Left ventricle myocardium inferior (tissue), 1 donor: ENCODE measurements at regions not wholly inside any gene's neighbourhood (a gene's known extent, or its start where the extent isn't known, plus 50 kb on each side); places are given as distances from the start of the nearest gene placed in this dataset.

ENCODE experiments used
- DNase-seq: peaks from one replicate; pipeline ENCODE4 v3.0.0-alpha.2; 2020
- H3K27ac ChIP-seq: fragments of 200-600 bp; replicated peaks from 2 replicates; pipeline ENCODE4 v1.8.0; 2021
- H3K27me3 ChIP-seq: fragments of 200-600 bp; 2 replicates; pipeline ENCODE4 v1.8.0; 2021; ENCODE audit warnings: low read depth
- H3K36me3 ChIP-seq: fragments of 200-600 bp; 2 replicates; pipeline ENCODE4 v1.8.0; 2021
- H3K4me1 ChIP-seq: fragments of 200-600 bp; 2 replicates; pipeline ENCODE4 v1.8.0; 2021
- H3K4me3 ChIP-seq: fragments of 200-600 bp; 2 replicates; pipeline ENCODE4 v1.8.0; 2021; ENCODE audit warnings: mild to moderate bottlenecking, moderate library complexity
- H3K9me3 ChIP-seq: fragments of 200-600 bp; replicated peaks from 2 replicates; pipeline ENCODE4 v1.8.0; 2021
- intact Hi-C: fragments of 100-400 bp; cut with micrococcal nuclease; formaldehyde crosslinking; loops from one replicate; pipeline ENCODE4 v1.11.0; 2022
- TF ChIP-seq, protein P1 (sequence below): fragments of 200-600 bp; IDR thresholded peaks from 2 replicates; pipeline ENCODE4 v1.8.0; 2021; ENCODE audit warnings: antibody characterized with exemption, mild to moderate bottlenecking, borderline replicate concordance
- donor health status: DM: no; HTN: yes; CAD: no; lungs with severe emphysema.

DNA sequence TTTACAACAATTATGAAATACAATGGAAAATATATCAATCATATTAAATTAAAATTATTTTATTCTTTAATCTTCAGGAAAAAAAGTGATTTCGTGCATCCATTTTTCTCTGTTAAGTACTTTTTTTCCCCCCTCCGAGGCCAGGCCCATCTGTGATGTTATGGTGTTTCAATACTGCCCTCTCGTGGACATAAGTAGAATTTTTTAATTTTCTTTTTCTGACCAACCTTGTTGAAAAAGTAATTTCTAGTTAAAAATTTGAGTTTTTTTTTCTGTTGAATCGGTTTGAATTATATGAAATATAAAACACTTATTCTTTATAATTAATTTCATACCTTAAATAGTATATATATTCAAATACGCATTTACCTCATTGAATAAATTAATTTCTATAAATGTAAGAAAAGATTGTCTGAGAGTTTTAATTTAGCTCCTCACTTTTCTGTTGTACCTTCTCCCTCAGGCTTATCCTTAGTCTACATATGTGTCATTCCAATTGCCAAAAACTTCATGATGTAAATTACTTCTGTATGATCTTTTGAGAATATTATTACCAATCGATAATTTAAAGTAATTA, 175.8 kb upstream of the TECRL start:
- H3K9me3 ChIP-seq: peaks cover 12% of the 10 kb centered on the region
- no peak for DNase-seq

DNA sequence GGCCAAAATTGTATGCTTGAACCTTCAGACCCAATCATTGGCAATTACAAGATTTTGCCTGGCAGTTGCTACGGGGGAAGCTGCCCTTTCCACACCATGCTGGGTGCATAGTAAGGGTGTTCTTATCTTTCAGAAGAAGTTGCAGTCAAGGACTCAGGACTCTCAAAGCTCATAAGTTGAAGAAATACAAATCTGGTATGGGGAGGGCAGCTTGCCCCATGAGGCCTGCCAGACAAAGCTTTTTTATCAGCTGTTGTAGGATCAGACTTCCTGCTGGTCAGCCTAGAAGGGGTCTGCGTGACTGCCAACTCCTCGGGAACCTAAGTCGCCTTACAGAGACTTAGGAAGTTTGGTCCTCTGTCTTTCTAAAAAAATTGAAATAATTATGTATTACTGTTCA, 174.9 kb upstream of the TECRL start:
- H3K36me3 ChIP-seq: no peaks in the 10 kb centered on the region
- H3K4me3 ChIP-seq: no peak overlapping the region
- intact Hi-C loops: no loop called here
- no peak for DNase-seq
- H3K4me1 ChIP-seq: no peaks in the 10 kb centered on the region
- no peak overlapping the region for H3K27ac ChIP-seq
- no peaks in the 10 kb centered on the region for H3K27me3 ChIP-seq
- peaks cover 3% of the 10 kb centered on the region for H3K9me3 ChIP-seq
- TF ChIP-seq, protein P1, sequence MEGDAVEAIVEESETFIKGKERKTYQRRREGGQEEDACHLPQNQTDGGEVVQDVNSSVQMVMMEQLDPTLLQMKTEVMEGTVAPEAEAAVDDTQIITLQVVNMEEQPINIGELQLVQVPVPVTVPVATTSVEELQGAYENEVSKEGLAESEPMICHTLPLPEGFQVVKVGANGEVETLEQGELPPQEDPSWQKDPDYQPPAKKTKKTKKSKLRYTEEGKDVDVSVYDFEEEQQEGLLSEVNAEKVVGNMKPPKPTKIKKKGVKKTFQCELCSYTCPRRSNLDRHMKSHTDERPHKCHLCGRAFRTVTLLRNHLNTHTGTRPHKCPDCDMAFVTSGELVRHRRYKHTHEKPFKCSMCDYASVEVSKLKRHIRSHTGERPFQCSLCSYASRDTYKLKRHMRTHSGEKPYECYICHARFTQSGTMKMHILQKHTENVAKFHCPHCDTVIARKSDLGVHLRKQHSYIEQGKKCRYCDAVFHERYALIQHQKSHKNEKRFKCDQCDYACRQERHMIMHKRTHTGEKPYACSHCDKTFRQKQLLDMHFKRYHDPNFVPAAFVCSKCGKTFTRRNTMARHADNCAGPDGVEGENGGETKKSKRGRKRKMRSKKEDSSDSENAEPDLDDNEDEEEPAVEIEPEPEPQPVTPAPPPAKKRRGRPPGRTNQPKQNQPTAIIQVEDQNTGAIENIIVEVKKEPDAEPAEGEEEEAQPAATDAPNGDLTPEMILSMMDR: no peak

More for the DNA sequence above, 175.8 kb upstream of the TECRL start:
- Histone ChIP-seq H3K4me1 (no peaks in the 10 kb centered on the region), H3K36me3 (no peaks in the 10 kb centered on the region), H3K27ac (no peak overlapping the region), H3K27me3 (no peaks in the 10 kb centered on the region), H3K4me3 (no peak overlapping the region)
- intact Hi-C loops: no loop called here
- TF ChIP-seq, protein P1: peak; percentile 61

DNA sequence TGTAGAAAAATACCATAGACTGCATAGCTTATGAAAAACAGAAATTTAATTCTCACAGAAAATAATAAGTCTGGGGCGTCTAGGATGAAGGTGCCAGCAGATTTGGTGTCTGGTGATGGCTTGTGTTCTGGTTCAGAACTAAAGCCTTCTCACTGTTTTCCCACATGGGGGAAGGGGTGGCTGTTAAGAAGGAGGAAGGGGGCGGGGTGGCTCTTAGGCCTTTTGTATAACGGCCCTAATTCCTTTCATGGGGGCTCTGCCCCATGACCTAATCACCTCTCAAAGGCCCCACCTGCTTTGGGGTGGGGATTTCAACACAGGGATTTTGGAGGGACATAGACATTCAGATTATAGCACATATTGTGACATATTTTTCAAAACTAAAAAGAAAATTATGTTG, 173.2 kb upstream of the TECRL start:
- H3K4me3 ChIP-seq: no peak overlapping the region
- no peaks in the 10 kb centered on the region for H3K27me3 ChIP-seq
- no peaks in the 10 kb centered on the region for H3K36me3 ChIP-seq
- intact Hi-C loops: no loop called here
- TF ChIP-seq, protein P1: no peak
- no peak for DNase-seq
- no peaks in the 10 kb centered on the region for H3K4me1 ChIP-seq
- H3K27ac ChIP-seq: no peak overlapping the region
- no peaks in the 10 kb centered on the region for H3K9me3 ChIP-seq

DNA sequence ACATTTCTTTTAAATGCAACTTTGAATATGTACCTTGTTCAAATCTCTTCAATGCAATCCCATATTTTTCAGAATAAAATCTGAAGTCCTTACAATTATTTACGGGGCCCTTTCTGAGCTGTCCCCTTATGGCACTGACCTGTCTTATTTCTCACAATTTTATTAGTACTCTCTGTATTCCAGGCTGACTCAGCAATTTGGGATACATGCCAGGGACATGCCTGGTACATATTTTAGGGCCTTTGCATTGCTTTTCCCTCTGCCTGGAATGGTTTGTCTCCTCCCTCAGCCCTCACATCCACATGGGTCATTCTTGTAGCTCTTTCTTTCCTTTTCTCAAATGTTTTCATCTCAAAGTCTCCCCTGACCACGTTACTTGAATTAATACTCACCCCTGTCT, 172.2 kb upstream of the TECRL start:
- intact Hi-C loops: no loop called here
- no peak for DNase-seq
- Histone ChIP-seq H3K36me3 (no peaks in the 10 kb centered on the region), H3K27me3 (no peaks in the 10 kb centered on the region), H3K9me3 (no peaks in the 10 kb centered on the region), H3K4me1 (no peaks in the 10 kb centered on the region), H3K4me3 (no peak overlapping the region), H3K27ac (no peak overlapping the region)
- TF ChIP-seq, protein P1: no peak

DNA sequence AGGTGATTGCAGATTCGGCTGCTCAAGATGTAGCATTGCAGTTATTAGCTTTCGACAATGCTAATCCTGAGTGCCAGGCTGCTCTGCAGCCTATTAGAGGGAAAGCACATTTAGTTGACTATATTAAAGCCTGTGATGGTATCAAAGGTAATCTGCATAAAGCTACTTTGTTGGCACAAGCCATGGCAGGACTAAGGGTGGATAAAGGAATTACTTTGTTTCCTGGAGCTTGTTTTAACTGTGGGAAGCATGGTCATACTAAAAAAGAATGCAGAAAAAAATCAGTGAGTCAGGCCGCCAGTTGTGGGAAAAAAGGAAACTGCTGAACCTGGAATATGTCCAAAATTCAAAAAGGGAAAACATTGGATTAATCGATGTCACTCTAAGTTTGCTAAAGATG, 154.9 kb upstream of the TECRL start:
- intact Hi-C loops: no loop called here
- Histone ChIP-seq H3K4me3 (no peak overlapping the region), H3K27me3 (no peaks in the 10 kb centered on the region), H3K9me3 (no peaks in the 10 kb centered on the region), H3K27ac (no peak overlapping the region), H3K4me1 (no peaks in the 10 kb centered on the region), H3K36me3 (no peaks in the 10 kb centered on the region)
- TF ChIP-seq, protein P1: no peak
- no peak for DNase-seq

DNA sequence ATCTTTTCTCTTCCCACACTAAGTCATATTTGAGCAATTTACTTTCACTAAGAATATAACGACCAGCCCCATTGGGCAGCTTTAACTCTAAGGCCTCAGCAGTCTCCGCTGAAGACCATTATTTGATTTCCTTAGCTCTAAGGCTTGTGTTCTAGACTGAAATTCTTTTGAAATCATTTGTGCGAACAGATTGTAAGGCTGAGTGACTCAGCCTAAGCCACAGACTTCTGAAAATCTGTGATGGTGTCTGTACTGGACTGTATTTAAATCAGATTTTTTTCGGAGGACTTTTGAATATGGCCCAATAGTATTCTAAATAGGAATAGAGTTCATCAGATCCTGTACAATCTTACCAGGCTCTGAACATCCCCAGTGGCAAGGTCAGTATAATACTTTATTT, 150.3 kb upstream of the TECRL start:
- no peak for DNase-seq
- no peaks in the 10 kb centered on the region for H3K27me3 ChIP-seq
- H3K9me3 ChIP-seq: no peaks in the 10 kb centered on the region
- H3K4me3 ChIP-seq: no peak overlapping the region
- no peak overlapping the region for H3K27ac ChIP-seq
- no peaks in the 10 kb centered on the region for H3K36me3 ChIP-seq
- TF ChIP-seq, protein P1: no peak
- intact Hi-C loops: no loop called here
- no peaks in the 10 kb centered on the region for H3K4me1 ChIP-seq
